CD4-positive, alpha-beta T cell treated with Interleukin-4 for 4 hours (primary cell): ENCODE measurements at regions not wholly inside any gene's neighbourhood (a gene's known extent, or its start where the extent isn't known, plus 50 kb on each side); places are given as distances from the start of the nearest gene placed in this dataset.
"Not testable (repeated sequence)": the region's sequence is repeated elsewhere in the genome, so short reads cannot be mapped to it uniquely, and the experiment has no call there.

Experiments
- DNase-seq: peaks from one replicate; pipeline ENCODE4 v3.0.0-alpha.2; 2020

DNA sequence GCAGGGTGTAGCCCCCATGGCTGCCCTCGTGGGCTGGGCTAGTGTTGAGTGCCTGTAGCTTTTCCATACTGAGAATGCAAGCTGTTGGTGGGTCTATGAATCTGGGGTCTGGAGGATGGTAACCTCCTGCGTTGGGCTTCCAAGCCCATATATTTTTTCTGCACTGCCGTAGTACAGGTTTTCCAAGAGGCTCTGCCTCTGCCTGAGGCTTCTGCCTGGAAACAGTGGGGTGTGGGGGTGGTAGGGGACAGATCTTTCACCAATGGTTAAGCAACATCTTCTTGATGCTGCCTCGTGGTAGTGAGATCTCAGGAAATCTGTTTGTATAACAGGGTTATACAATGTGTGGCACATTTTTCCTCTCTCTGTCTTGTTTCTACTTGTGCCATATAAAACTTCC lies 189.0 kb upstream of the ZNF519 start:
- DNase-seq, result not testable (repeated sequence)

- not testable (repeated sequence) for DNase-seq
These were observed 169.0 kb upstream of the ZNF519 start for GRCh38 chr18:14301255-14301654.

GRCh38 chr18:14295081-14295480 lies 162.8 kb upstream of the ZNF519 start:
- DNase-seq, result not testable (repeated sequence)

DNA sequence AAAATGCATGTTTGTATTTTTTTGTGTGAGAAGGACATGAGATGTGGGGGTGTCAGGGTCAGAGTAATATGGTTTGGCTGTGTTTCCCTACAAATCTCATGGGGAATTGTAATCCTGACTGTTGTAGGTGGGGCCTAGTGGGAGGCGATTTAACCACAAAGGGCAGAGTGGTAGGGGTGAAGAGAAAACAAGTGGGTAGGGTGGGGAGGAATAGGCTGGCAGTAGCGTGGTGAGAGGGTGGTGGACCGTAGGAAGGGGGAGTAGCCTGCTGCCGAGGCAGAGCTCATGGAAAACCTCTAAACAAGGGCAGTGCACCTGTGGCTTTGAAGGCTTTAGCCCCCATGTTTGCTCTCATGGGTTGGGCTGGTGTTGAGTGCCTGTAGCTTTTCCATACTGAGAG lies 152.8 kb upstream of the ZNF519 start:
- no peak for DNase-seq

DNA sequence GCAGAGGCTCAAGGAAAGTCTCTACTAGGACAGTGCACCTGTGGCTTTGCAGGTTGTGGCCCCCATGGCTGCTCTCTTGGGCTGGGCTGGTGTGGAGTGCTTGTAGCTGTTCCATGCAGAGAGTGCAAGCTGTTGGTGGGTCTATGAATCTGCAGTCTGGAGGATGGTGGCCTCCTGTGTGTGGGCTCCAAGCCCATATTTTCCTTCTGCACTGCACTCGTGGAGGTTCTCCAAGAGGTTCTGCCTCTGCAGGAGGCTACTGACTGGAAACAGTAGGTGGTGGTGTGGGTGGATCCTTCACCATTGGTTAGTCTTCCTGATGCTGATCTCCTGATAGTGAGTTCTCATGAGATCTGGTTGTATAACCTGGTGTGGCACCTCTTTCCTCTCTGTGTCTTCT lies 143.2 kb upstream of the ZNF519 start:
- DNase-seq, result not testable (repeated sequence)

DNA sequence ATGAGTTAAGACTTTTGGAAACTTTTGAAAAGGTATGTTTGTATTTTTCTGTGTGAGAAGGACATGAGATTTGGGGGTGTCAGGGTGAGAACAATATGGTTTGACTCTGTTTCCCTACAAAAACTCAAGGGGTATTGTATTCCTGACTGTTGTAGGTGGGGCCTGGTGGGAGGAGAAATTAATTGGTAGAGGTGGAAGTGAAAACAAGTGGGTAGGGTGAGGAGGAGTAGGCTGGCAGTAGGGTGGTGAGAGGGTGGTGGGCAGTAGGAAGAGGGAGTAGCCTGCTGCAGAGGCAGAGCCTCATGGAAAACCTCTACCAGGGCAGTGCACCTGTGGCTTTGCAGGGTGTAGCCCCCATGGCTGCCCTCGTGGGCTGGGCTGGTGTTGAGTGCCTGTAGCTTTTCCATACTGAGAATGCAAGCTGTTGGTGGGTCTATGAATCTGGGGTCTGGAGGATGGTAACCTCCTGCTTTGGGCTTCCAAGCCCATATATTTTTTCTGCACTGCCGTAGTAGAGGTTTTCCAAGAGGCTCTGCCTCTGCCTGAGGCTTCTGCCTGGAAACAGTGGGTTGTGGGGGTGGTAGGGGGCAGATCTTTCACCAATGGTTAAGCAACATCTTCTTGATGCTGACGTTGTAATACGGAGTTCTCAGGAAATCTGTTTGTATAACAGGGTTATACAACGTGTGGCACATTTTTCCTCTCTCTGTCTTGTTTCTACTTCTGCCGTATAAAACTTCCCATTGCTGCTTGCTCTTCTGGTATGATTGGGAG lies 133.6 kb upstream of the ZNF519 start:
- not testable (repeated sequence) for DNase-seq

- not testable (repeated sequence) for DNase-seq
These were observed 130.6 kb upstream of the ZNF519 start for GRCh38 chr18:14262786-14263185.

DNA sequence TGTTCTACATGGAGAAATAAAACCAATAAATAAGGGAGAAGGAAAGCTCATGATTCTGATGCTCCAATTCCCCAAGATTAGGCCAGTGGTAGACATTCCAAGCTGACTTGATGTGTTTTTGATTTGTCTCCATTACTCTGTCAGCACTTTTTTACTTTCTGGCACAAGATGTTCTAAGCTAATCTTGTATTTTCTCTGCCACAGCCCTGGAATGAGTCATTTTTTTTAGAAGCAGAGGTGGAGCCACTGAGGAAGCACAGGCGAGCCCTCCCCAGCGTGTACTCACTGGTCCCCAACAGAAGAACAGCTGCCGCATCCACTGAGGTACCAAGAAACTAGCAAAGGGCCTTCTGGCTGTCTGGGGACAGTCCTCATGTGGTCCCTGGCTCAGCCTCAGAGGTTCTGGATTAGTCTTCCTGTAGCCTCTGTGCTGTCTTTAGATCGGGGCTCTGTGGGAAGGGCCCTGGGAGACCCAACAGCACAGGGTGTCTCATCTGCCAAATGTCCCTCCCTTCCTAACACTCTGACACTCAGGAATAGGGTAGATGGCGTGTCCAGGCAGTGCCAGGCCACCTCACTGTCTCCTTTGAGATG lies 117.9 kb upstream of the ZNF519 start:
- not testable (repeated sequence) for DNase-seq

DNA sequence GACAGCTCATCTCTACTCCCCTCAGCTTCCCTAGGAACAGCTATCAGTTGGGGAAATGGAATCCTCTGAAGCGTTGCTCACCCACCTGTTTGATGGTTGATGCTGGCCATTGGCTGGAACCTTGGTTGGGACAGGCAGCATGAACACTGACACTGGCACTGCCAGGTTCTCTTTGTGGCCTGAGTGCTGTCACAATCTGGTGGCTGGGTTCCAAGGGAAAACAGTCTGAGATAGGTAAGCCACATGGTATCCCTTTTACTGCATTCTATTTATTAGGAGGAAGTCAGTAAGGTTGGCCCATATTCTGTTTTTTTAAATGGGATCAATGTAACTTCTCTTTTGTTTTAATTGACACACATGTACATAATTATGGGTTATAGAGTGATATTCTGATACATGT lies 107.0 kb upstream of the ZNF519 start:
- DNase-seq, result not testable (repeated sequence)

GRCh38 chr18:14236356-14237048 lies 104.3 kb upstream of the ZNF519 start:
- DNase-seq, result not testable (repeated sequence)

GRCh38 chr18:14225286-14225679 lies 93.0 kb upstream of the ZNF519 start:
- not testable (repeated sequence) for DNase-seq

- not testable (repeated sequence) for DNase-seq
These were observed 92.5 kb upstream of the ZNF519 start for GRCh38 chr18:14224551-14225285.

DNA sequence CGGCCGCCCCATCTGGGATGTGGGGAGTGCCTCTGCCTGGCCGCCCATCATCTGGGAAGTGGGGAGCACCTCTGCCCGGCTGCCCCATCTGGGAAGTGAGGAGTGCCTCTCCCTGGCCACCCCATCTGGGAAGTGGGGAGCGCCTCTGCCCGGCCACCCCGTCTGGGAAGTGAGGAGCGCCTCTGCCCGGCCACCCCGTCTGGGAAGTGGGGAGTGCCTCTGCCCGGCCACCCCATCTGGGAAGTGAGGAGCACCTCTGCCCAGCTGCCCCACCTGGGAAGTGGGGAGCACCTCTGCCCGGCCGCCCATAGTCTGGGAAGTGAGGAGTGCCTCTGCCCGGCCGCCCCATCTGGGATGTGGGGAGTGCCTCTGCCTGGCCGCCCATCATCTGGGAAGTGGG lies 91.7 kb upstream of the ZNF519 start:
- DNase-seq, result not testable (repeated sequence)

DNA sequence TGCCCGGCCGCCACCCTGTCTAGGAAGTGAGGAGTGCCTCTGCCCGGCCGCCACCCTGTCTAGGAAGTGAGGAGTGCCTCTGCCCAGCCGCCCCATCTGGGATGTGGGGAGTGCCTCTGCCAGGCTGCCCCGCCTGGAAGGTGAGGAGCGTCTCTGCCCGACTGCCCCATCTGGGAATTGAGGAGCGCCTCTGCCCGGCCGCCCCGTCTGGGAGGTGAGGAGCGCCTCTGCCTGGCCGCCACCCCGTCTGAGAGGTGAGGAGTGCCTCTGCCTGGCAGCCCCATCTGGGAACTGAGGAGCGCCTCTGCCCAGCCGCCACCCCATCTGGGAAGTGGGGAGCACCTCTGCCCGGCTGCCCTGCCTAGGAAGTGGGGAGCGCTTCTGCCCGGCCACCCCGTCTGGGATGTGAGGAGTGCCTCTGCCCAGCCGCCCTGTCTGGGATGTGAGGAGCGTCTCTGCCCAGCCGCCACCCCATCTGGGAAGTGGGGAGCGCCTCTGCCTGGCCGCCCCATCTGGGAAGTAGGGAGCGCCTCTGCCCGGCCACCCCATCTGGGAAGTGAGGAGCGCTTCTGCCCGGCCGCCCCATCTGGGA lies 91.1 kb upstream of the ZNF519 start:
- DNase-seq, result not testable (repeated sequence)

GRCh38 chr18:14222354-14223221 lies 90.4 kb upstream of the ZNF519 start:
- DNase-seq, result not testable (repeated sequence)

GRCh38 chr18:14221689-14222088 lies 89.5 kb upstream of the ZNF519 start:
- DNase-seq, result no peak

GRCh38 chr18:14215952-14216351 lies 83.7 kb upstream of the ZNF519 start:
- not testable (repeated sequence) for DNase-seq

DNA sequence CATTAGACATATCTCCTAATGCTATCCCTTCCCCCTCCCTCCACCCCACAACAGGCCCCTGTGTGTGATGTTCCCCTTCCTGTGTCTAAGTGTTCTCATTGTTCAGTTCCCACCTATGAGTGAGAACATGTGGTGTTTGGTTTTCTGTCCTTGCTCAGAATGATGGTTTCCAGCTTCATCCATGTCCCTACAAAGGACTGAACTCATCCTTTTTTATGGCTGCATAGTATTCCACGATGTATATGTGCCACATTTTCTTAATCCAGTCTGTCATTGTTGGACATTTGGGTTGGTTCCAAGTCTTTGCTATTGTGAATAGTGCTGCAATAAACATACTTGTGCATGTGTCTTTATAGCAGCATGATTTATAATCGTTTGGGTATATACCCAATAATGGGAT lies 71.2 kb upstream of the ZNF519 start:
- DNase-seq, result not testable (repeated sequence)

DNA sequence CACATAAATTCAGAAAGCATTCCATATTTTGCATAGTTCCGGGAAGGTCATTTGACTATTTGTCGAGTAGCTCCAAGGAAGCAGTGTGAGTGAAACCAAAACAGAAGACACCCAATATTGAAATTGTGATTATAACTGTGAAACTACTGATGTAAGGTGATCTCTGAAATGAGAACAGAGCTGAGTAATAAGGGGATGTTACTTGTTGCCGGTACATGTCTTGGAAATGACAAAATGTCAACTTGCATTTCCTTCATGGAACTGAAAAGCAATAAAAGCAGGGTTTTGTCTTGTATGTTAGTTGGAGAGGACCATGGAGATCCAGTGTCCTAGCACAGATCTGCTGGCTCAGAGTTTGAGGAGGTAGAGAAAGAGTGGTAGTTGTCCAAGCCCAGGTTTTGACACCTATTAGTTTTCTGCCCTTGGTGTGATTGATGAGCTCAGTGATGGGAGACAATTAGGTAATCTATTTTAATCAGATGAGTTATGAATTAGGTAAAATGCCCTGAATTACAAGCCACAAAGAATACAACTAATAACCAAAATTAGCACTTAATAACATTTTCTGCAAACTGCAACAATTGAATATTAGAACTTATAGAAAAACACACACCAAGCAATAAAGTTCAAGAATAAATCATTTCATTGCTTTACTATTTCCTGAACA lies 58.7 kb upstream of the ZNF519 start:
- not testable (repeated sequence) for DNase-seq

GRCh38 chr18:14189858-14190257 lies 57.6 kb upstream of the ZNF519 start:
- no peak for DNase-seq
